VCaP (cell line): ENCODE measurements at regions not wholly inside any gene's neighbourhood (a gene's known extent, or its start where the extent isn't known, plus 50 kb on each side); places are given as distances from the start of the nearest gene placed in this dataset.

Experiments
- H3K27ac ChIP-seq: fragments of 450-650 bp; 2 replicates; pipeline ENCODE4 v1.5.1; 2017
- CTCF ChIP-seq: fragments of 450-650 bp; conservative IDR thresholded peaks from 2 replicates; pipeline ENCODE4 v1.5.1; 2017; ENCODE audit warnings: mild to moderate bottlenecking, moderate library complexity

GRCh38 chr1:2932671-2933350 is 88.5 kb upstream of the ACTRT2 start:
- H3K27ac ChIP-seq, result no peak overlapping the region
- TF ChIP-seq CTCF, result no peak

- no peak for TF ChIP-seq CTCF
- H3K27ac ChIP-seq, result no peak overlapping the region
These were observed 87.7 kb upstream of the ACTRT2 start for GRCh38 chr1:2933431-2934155.

GRCh38 chr1:2934156-2934540 is 87.1 kb upstream of the ACTRT2 start:
- TF ChIP-seq CTCF, result no peak
- no peak overlapping the region for H3K27ac ChIP-seq

GRCh38 chr1:2934642-2935081 is 86.6 kb upstream of the ACTRT2 start:
- TF ChIP-seq CTCF, result no peak
- H3K27ac ChIP-seq, result no peak overlapping the region

- TF ChIP-seq CTCF, result no peak
- H3K27ac ChIP-seq, result no peak overlapping the region
These were observed 86.1 kb upstream of the ACTRT2 start for GRCh38 chr1:2935184-2935583.

GRCh38 chr1:2935751-2936390 is 85.4 kb upstream of the ACTRT2 start:
- no peak overlapping the region for H3K27ac ChIP-seq
- no peak for TF ChIP-seq CTCF
